H1 (cell line): ENCODE measurements at regions not wholly inside any gene's neighbourhood (a gene's known extent, or its start where the extent isn't known, plus 50 kb on each side); places are given as distances from the start of the nearest gene placed in this dataset.
A peak's percentile ranks its signal among the peaks of the same experiment; 100 is the strongest.

ENCODE experiments used
- ASH2L ChIP-seq: fragments of 200-600, 300-600 bp; sonication (generic); IDR thresholded peaks from one replicate; pipeline ENCODE4 v1.7.1; 2017; ENCODE audit warnings: low read length
- ATF3 ChIP-seq: IDR thresholded peaks from 2 replicates; pipeline ENCODE4 v1.6.1; 2011; ENCODE audit warnings: low read depth, mild to moderate bottlenecking, low read length; ENCODE audit not compliant: insufficient read depth
- CEBPB ChIP-seq: IDR thresholded peaks from 2 replicates; pipeline ENCODE4 v1.6.1; 2012; ENCODE audit warnings: low read depth, low read length
- CTCF ChIP-seq, 3 experiments: IDR thresholded peaks; 1 replicate in 2 of 3; 2 replicates in 1 of 3; pipeline versions ENCODE4 v1.5.1 to v1.6.1; 2011; ENCODE audit warnings: low read length in 3 of 3, mild to moderate bottlenecking in 3 of 3, inconsistent platforms in 2 of 3, low read depth in 1 of 3, moderate library complexity in 1 of 3; ENCODE audit not compliant: insufficient read depth in 1 of 3; ENCODE audit errors: control extremely low read depth in 1 of 3
- POU5F1 ChIP-seq: IDR thresholded peaks from 2 replicates; pipeline ENCODE4 v1.6.1; 2011; ENCODE audit warnings: low read depth, mild to moderate bottlenecking, low read length, moderate library complexity
- SRF ChIP-seq: IDR thresholded peaks from 2 replicates; pipeline ENCODE4 v1.6.1; 2011; ENCODE audit warnings: mild to moderate bottlenecking, low read depth, low read length, moderate library complexity

- TF ChIP-seq ATF3 (no peak), CEBPB (peak; percentile 55; the same call in 1 of the 2 replicates), SRF (no peak), POU5F1 (no peak), CTCF (IDR thresholded peaks at IDR 0.05; ENCODE audit: control extremely low read depth in 1 of 3, insufficient read depth in 1 of 3, low read depth in 1 of 3, low read length in 3 of 3) (no peak), ASH2L (no peak)
Observed at GRCh38 chr2:128432423-128432822, 113.8 kb upstream of the HS6ST1 start.
